GM13977 (cell line): ENCODE measurements at regions not wholly inside any gene's neighbourhood (a gene's known extent, or its start where the extent isn't known, plus 50 kb on each side); places are given as distances from the start of the nearest gene placed in this dataset.

Source experiments
- DNase-seq: peaks from one replicate; pipeline ENCODE4 v3.0.0; 2012; ENCODE audit warnings: low spot score
- CTCF ChIP-seq: IDR thresholded peaks from 2 replicates; pipeline ENCODE4 v1.5.1; 2012; ENCODE audit warnings: mild to moderate bottlenecking, control low read depth; ENCODE audit not compliant: insufficient read depth; ENCODE audit errors: extremely low read depth, missing control alignments
- in situ Hi-C: fragments of 300-500 bp; cut with MboI; formaldehyde crosslinking; loops from one replicate; pipeline ENCODE4 v1.12.0; 2022; ENCODE audit warnings: low sequenced_read_pairs, low pct_unique_long_range_greater_than_20kb, mixed read lengths, inconsistent platforms; ENCODE audit not compliant: unreplicated experiment

GRCh38 chr2:133975676-133976428, 278.0 kb upstream of the MGAT5 start:
- TF ChIP-seq CTCF: no peak
- no peak for DNase-seq
- in situ Hi-C loops: no loop called here

GRCh38 chr2:133976659-133977058, 277.2 kb upstream of the MGAT5 start:
- DNase-seq: no peak
- in situ Hi-C loops: no loop called here
- TF ChIP-seq CTCF: no peak

GRCh38 chr2:133977405-133977804, 276.5 kb upstream of the MGAT5 start:
- no peak for DNase-seq

GRCh38 chr2:133982256-133982655, 271.6 kb upstream of the MGAT5 start:
- no peak for DNase-seq
- TF ChIP-seq CTCF: no peak
- in situ Hi-C loops: no loop called here

More at GRCh38 chr2:133977405-133977804, 276.5 kb upstream of the MGAT5 start:
- TF ChIP-seq CTCF: no peak
- in situ Hi-C loops: no loop called here

GRCh38 chr2:133985563-133985962, 268.3 kb upstream of the MGAT5 start:
- in situ Hi-C loops: no loop called here
- no peak for DNase-seq
- TF ChIP-seq CTCF: no peak

- TF ChIP-seq CTCF: no peak
- DNase-seq: no peak
- in situ Hi-C loops: no loop called here
Observed at GRCh38 chr2:133986081-133986837, 267.6 kb upstream of the MGAT5 start.
